Muscle of back (tissue), 3 donors: ENCODE measurements at regions not wholly inside any gene's neighbourhood (a gene's known extent, or its start where the extent isn't known, plus 50 kb on each side); places are given as distances from the start of the nearest gene placed in this dataset.
"Not testable (repeated sequence)": the region's sequence is repeated elsewhere in the genome, so short reads cannot be mapped to it uniquely, and the experiment has no call there.

Source experiments
- DNase-seq, 3 donors: peaks; one replicate each; pipeline versions ENCODE4 v3.0.0 to v3.0.0-alpha.2; 2013

- DNase-seq = no peak
These were observed 284.9 kb downstream of the C1D start for GRCh38 chr2:67777836-67778429.

GRCh38 chr2:67780841-67781240 is 282.0 kb downstream of the C1D start:
- not testable (repeated sequence) for DNase-seq

- peak in 1 of 3 donors; percentile 22 for DNase-seq
These were observed 280.4 kb downstream of the C1D start for GRCh38 chr2:67782443-67782842.

- DNase-seq = no peak
These were observed 279.8 kb downstream of the C1D start for GRCh38 chr2:67783026-67783425.

GRCh38 chr2:67790622-67791021 is 272.2 kb downstream of the C1D start:
- peak in 1 of 3 donors; percentile 78 for DNase-seq

GRCh38 chr2:67792191-67792590 is 270.6 kb downstream of the C1D start:
- peak in 2 of 3 donors; percentile 56 to 80 for DNase-seq

- peak in 2 of 3 donors; percentile 76 to 83 for DNase-seq
These were observed 270.1 kb downstream of the C1D start for GRCh38 chr2:67792681-67793091.

GRCh38 chr2:67797801-67798540 is 264.8 kb downstream of the C1D start:
- peak in 2 of 3 donors; percentile 22 to 36 for DNase-seq

GRCh38 chr2:67798541-67799160 is 264.2 kb downstream of the C1D start:
- DNase-seq = no peak

GRCh38 chr2:67799886-67800285 is 262.9 kb downstream of the C1D start:
- no peak for DNase-seq

- DNase-seq = no peak
These were observed 260.5 kb downstream of the C1D start for GRCh38 chr2:67802291-67802690.

GRCh38 chr2:67802824-67803223 is 260.0 kb downstream of the C1D start:
- DNase-seq = no peak

GRCh38 chr2:67806816-67807215 is 256.0 kb downstream of the C1D start:
- DNase-seq = no peak

GRCh38 chr2:67808112-67808511 is 254.7 kb downstream of the C1D start:
- no peak for DNase-seq

- DNase-seq = no peak
These were observed 250.1 kb downstream of the C1D start for GRCh38 chr2:67812682-67813081.

- no peak for DNase-seq
These were observed 239.1 kb downstream of the C1D start for GRCh38 chr2:67823726-67824125.

- DNase-seq = peak in 1 of 3 donors; percentile 16
These were observed 238.6 kb downstream of the C1D start for GRCh38 chr2:67824186-67824585.

- peak in 1 of 3 donors; percentile 6 for DNase-seq
These were observed 237.3 kb downstream of the C1D start for GRCh38 chr2:67825476-67825875.

- no peak for DNase-seq
These were observed 234.7 kb downstream of the C1D start for GRCh38 chr2:67828066-67828465.

- DNase-seq = no peak
These were observed 233.3 kb downstream of the C1D start for GRCh38 chr2:67829470-67829869.

- DNase-seq = no peak
These were observed 229.2 kb downstream of the C1D start for GRCh38 chr2:67833632-67834031.

GRCh38 chr2:67834482-67834881 is 228.3 kb downstream of the C1D start:
- DNase-seq = no peak

GRCh38 chr2:67835266-67835665 is 227.5 kb downstream of the C1D start:
- DNase-seq = no peak
